ENCODE measurements at regions not wholly inside any gene's neighbourhood (a gene's known extent, or its start where the extent isn't known, plus 50 kb on each side); places are given as distances from the start of the nearest gene placed in this dataset.

DNA sequence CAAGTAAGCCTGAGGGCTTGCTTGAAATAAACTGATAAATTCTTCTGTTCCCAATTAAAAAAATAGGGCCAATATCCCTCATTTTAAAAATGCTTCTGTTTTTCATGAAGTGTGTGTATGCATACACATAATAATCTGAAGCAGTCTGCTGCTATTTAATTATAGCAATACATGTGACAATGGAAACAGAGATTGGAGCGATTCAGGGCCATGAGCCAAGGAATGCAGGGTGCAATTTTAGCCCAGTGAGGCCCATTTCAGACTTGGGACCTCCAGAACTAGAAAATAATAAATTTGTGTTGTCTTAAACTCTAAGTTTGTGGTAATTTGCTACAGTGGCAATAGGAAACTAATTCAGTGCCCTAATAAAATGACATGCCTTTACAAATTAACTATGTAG, 264.9 kb downstream of the LTN1 start:
- TF ChIP-seq EZH2 (IDR thresholded peaks at IDR 0.05; ENCODE audit: insufficient read depth, poor library complexity, severe bottlenecking) (no peak), EZH2phosphoT487 (IDR thresholded peaks at IDR 0.05; ENCODE audit: insufficient read depth, low read depth) (no peak)

Data from GM23248 (cell line).